DND-41 (cell line): ENCODE measurements at regions not wholly inside any gene's neighbourhood (a gene's known extent, or its start where the extent isn't known, plus 50 kb on each side); places are given as distances from the start of the nearest gene placed in this dataset.

Experiments
- EZH2 ChIP-seq: IDR thresholded peaks from 3 replicates; pipeline ENCODE4 v1.6.1; 2012; ENCODE audit warnings: borderline replicate concordance, low read depth, mild to moderate bottlenecking, moderate library complexity, low read length, inconsistent platforms; ENCODE audit not compliant: severe bottlenecking
- TF ChIP-seq, protein P1 (sequence below): IDR thresholded peaks from 2 replicates; pipeline ENCODE4 v1.5.1; 2012; ENCODE audit warnings: borderline replicate concordance, low read length, moderate library complexity, mild to moderate bottlenecking; ENCODE audit not compliant: poor library complexity, severe bottlenecking; ENCODE audit errors: extremely low read depth

DNA sequence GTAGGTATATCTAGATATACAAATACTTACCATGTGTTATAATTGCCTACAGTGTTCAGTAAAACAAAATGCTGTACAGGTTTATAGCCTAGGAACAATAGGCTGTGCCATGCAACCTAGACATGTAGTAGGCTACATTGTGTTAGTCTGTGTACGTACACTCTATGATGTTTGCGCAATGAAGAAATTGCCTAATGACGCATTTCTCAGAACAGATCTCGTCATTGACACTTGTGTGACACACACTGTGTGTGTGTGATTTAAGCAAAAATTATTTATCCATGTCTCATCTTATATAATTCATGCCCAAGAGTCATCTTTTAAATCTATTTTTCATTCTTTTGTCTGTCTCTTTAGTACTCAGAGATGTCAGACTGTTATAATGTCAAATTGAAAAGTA lies 1888.8 kb upstream of the PCDH20 start:
- TF ChIP-seq, protein P1, sequence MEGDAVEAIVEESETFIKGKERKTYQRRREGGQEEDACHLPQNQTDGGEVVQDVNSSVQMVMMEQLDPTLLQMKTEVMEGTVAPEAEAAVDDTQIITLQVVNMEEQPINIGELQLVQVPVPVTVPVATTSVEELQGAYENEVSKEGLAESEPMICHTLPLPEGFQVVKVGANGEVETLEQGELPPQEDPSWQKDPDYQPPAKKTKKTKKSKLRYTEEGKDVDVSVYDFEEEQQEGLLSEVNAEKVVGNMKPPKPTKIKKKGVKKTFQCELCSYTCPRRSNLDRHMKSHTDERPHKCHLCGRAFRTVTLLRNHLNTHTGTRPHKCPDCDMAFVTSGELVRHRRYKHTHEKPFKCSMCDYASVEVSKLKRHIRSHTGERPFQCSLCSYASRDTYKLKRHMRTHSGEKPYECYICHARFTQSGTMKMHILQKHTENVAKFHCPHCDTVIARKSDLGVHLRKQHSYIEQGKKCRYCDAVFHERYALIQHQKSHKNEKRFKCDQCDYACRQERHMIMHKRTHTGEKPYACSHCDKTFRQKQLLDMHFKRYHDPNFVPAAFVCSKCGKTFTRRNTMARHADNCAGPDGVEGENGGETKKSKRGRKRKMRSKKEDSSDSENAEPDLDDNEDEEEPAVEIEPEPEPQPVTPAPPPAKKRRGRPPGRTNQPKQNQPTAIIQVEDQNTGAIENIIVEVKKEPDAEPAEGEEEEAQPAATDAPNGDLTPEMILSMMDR: no peak
- TF ChIP-seq EZH2: no peak
